AG04450 (cell line): ENCODE measurements at regions not wholly inside any gene's neighbourhood (a gene's known extent, or its start where the extent isn't known, plus 50 kb on each side); places are given as distances from the start of the nearest gene placed in this dataset.

Source experiments
- CTCF ChIA-PET: fragments of 300-600, 350-600 bp; formaldehyde crosslinking; extraction: SDS; loops from one replicate; lab custom pipeline; 2022; ENCODE audit warnings: antibody characterized with exemption, inconsistent platforms; lab: Charles Lee
- POLR2A ChIA-PET: fragments of 350-600 bp; formaldehyde crosslinking; extraction: SDS; loops from one replicate; lab custom pipeline; 2021; ENCODE audit warnings: antibody characterized with exemption, inconsistent platforms; lab: Yijun Ruan, JAX
- DNase-seq: peaks from one replicate; pipeline ENCODE4 v3.0.0-alpha.2; 2011; ENCODE audit warnings: low read depth, low spot score
- H3K27ac ChIP-seq: one replicate; pipeline ENCODE4 v1.5.1; 2012; ENCODE audit warnings: low read depth, low read length, control low read depth
- H3K27me3 ChIP-seq: one replicate; pipeline ENCODE4 v1.6.0; 2012; ENCODE audit warnings: low read length; ENCODE audit not compliant: control insufficient read depth, insufficient read depth
- H3K4me3 ChIP-seq: 2 replicates; pipeline ENCODE4 v1.5.1; 2011; ENCODE audit warnings: mild to moderate bottlenecking, low read depth, low read length, control low read depth
- H3K9me3 ChIP-seq: 2 replicates; pipeline ENCODE4 v1.5.1; 2012; ENCODE audit warnings: low read length; ENCODE audit not compliant: control insufficient read depth, insufficient read depth
- TF ChIP-seq, protein P1 (sequence below): IDR thresholded peaks from 2 replicates; pipeline ENCODE4 v1.5.1; 2011; ENCODE audit warnings: low read depth, low read length, control low read depth, inconsistent platforms

DNA sequence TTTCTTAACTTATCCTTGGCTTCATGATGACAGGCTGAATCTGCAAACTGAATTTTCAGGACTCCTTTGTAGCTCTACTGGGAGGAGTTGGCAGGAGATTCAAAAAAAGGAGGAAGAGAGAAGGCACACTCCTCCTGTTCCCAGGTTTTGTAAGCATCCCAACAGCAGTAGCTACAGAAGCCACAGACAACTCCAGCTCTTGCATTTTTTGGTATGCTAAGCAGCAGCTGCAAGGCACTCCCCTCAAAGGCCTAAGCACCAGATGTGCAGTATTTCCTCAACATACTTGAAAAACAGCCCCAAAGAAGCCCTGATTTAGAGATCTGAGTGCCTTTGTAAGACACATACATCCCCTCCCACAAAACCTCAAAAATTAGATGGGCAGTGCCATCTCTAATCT lies 328.6 kb upstream of the SYNCRIP start:
- TF ChIP-seq, protein P1, sequence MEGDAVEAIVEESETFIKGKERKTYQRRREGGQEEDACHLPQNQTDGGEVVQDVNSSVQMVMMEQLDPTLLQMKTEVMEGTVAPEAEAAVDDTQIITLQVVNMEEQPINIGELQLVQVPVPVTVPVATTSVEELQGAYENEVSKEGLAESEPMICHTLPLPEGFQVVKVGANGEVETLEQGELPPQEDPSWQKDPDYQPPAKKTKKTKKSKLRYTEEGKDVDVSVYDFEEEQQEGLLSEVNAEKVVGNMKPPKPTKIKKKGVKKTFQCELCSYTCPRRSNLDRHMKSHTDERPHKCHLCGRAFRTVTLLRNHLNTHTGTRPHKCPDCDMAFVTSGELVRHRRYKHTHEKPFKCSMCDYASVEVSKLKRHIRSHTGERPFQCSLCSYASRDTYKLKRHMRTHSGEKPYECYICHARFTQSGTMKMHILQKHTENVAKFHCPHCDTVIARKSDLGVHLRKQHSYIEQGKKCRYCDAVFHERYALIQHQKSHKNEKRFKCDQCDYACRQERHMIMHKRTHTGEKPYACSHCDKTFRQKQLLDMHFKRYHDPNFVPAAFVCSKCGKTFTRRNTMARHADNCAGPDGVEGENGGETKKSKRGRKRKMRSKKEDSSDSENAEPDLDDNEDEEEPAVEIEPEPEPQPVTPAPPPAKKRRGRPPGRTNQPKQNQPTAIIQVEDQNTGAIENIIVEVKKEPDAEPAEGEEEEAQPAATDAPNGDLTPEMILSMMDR: no peak
- H3K27me3 ChIP-seq: no peaks in the 10 kb centered on the region
- H3K9me3 ChIP-seq: no peaks in the 10 kb centered on the region
- no peak overlapping the region for H3K4me3 ChIP-seq
- ChIA-PET POLR2A (no interaction called here), CTCF (no interaction called here)
- DNase-seq: no peak
- no peak overlapping the region for H3K27ac ChIP-seq

DNA sequence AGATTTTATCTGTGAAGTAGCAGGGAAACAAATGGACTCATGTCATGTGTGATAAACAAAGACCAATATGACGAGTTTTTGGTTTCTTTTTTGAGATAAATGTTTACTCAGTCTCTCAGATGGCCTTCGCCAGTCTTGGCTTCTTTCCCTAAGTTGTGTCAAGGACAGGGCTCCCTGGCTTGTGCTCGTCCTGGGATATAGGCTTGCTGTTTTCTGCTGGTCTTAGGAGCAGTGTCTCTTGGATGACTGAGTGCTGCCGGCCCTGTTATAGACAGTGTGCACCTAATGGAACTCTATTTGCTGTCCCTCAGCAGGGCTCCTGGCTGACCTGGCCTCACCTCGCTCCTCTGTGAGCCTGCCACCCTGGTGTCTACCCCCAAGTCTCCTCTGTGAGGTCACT lies 324.1 kb upstream of the SYNCRIP start:
- ChIA-PET POLR2A (no interaction called here), CTCF (no interaction called here)
- TF ChIP-seq, protein P1: no peak
- no peaks in the 10 kb centered on the region for H3K27me3 ChIP-seq
- H3K9me3 ChIP-seq: no peaks in the 10 kb centered on the region
- no peak overlapping the region for H3K27ac ChIP-seq
- DNase-seq: no peak
- no peak overlapping the region for H3K4me3 ChIP-seq

DNA sequence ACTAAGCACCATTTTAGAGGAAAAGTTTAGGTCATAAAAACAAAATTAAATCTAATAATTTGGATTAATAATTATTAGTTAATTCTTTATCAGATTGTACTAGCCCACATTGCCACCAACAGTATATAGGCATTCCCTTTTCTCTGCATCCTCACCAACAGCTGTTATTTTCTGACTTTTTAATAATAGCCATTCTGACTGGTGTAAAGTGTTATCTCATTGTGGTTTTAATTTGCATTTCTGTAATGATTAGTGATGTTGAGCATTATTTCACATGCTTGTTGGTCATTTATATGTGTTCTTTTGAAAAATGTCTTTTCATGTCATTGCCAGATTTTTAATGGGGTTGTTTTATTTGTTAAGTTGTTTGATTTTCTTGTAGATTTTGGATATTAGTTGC lies 319.1 kb upstream of the SYNCRIP start:
- Histone ChIP-seq H3K27ac (no peak overlapping the region), H3K4me3 (no peak overlapping the region), H3K9me3 (no peaks in the 10 kb centered on the region), H3K27me3 (no peaks in the 10 kb centered on the region)
- POLR2A ChIA-PET: no interaction called here
- TF ChIP-seq, protein P1: no peak
- CTCF ChIA-PET: no interaction called here
- DNase-seq: no peak

DNA sequence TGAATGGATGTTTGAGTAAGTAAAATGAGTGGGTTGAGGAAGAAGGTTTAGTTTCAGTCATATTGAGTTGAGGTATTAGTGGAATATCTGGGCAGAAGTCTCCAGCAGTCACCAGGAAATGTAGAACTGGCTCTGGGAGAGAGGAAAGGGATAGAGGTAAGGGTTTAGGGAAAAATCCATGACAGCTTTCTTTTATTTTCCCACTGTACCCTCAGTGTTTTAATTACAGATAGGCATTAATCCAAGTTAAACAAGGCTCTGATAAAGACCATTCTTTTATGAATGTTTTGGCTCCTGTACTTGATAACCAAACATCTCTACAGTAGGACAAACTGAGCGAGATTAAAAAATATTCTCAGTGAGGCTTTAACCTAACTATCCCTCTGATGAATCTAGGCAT lies 318.4 kb upstream of the SYNCRIP start:
- POLR2A ChIA-PET: no interaction called here
- H3K27me3 ChIP-seq: no peaks in the 10 kb centered on the region
- no peak overlapping the region for H3K4me3 ChIP-seq
- H3K9me3 ChIP-seq: no peaks in the 10 kb centered on the region
- CTCF ChIA-PET: no interaction called here
- no peak overlapping the region for H3K27ac ChIP-seq
- no peak for DNase-seq
- TF ChIP-seq, protein P1: no peak

DNA sequence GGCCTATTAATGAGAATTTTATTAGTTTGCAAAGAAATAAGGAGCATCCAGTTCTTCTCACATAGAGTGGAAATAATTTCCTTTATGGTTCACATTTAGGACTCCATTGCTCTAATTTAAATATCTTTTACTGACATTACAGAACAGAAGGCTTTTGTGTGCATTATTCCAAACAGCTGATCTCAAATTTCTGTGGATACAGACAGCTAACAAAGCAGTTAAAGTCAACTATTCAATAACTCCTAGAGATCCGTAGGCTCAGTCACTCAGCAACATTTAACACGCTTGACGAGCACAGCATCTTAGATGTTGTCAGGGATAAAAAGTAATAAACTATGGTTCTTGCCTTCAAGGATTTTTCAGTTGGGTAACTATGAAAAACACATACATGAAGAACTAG lies 305.8 kb upstream of the SYNCRIP start:
- H3K27me3 ChIP-seq: no peaks in the 10 kb centered on the region
- no peak overlapping the region for H3K4me3 ChIP-seq
- H3K27ac ChIP-seq: no peak overlapping the region
- CTCF ChIA-PET: no interaction called here
- TF ChIP-seq, protein P1: no peak
- no peak for DNase-seq
- no peaks in the 10 kb centered on the region for H3K9me3 ChIP-seq
- POLR2A ChIA-PET: no interaction called here
